ENCODE measurements at regions not wholly inside any gene's neighbourhood (a gene's known extent, or its start where the extent isn't known, plus 50 kb on each side); places are given as distances from the start of the nearest gene placed in this dataset.

DNA sequence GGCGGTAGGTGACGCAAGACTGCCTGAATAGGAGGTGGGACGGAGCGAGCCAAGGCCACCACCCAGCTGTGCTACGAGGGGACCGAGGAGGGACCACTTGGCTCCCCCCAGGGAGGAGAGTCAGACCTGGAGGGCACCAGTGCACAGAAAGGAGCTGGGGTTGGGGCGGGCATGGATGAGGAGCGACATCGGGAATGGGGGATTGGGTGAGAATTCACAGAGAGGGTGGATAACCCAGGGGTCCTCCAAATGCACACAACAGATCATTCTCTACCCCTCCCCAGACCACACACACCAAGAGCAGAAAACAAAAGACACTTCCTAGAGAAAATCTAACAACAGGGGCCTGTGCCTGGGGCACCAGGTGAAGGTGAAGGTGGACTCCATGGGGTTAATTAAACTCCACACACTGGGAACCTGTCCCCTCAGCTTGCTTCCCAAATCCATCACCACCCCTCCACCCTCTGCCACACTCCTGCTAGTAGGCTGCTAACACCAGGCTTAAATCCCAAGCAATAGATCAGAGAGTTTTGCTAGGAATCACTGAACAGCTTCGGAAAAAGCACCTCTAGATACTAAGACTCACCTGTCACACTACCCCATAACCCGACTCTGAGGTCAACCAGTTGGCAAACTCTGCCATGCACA is 274.6 kb downstream of the EIPR1 start:
- H3K27me3 ChIP-seq (replicated peaks in 1 of 4; ENCODE audit: control insufficient read depth in 3 of 4, extremely low read depth in 1 of 4, insufficient read depth in 3 of 4, low read length in 3 of 4), result no peaks in the 10 kb centered on the region
- no peak overlapping the region for H3K27ac ChIP-seq (ENCODE audit: low read depth, low read length)
- peak overlapping the region; percentile 79 for H4K8ac ChIP-seq (ENCODE audit: extremely low read depth, insufficient read depth, low read length)
- no peak overlapping the region for H2BK20ac ChIP-seq (ENCODE audit: low read length)
- H3K9ac ChIP-seq (replicated peaks in 1 of 4; ENCODE audit: extremely low read depth in 1 of 4, low read depth in 3 of 4, low read length in 3 of 4), result no peak overlapping the region
- ChIA-PET POLR2A (ENCODE audit: partially characterized antibody) (no interaction called here), CTCF (ENCODE audit: partially characterized antibody) (interaction anchor here (0.5 to 1.0 kb wide), 2 partner anchors 67 to 75 kb away, joined by 3 to 4 read pairs; no protein-coding TSS in a partner anchor)
- WGBS, 2 experiments (ENCODE audit: extremely low coverage in 1 of 2, insufficient coverage in 1 of 2, insufficient read length in 1 of 2, insufficient replicate concordance in 2 of 2, low coverage in 1 of 2, low lambda C conversion rate in 2 of 2, missing lambda C conversion rate in 1 of 2), result 85% methylated on average over 8 of the region's 11 CpGs; no CpG with 5 or more reads in 1 of the 2 experiments
- no peak for FAIRE-seq
- H2AFZ ChIP-seq (ENCODE audit: low read length), result no peak overlapping the region
- H3K23me2 ChIP-seq (ENCODE audit: low read depth, low read length), result no peaks in the 10 kb centered on the region
- H3K56ac ChIP-seq (replicated peaks; ENCODE audit: insufficient read length, low read depth, low read length), result no peak overlapping the region
- no peak overlapping the region for H3K4me3 ChIP-seq (ENCODE audit: extremely low read depth in 1 of 4, insufficient read depth in 2 of 4, low read depth in 3 of 4, low read length in 4 of 4)
- no peaks in the 10 kb centered on the region for H3K9me3 ChIP-seq (ENCODE audit: insufficient read depth in 2 of 2, low read depth in 1 of 2, low read length in 1 of 2)
- H3K18ac ChIP-seq (ENCODE audit: extremely low read depth, low read length), result no peak overlapping the region
- H3K79me1 ChIP-seq (ENCODE audit: low read depth, low read length), result no peaks in the 10 kb centered on the region
- H3K4ac ChIP-seq (replicated peaks; ENCODE audit: insufficient read length, low read depth, low read length), result no peak overlapping the region
- H3K23ac ChIP-seq (ENCODE audit: insufficient read length), result no peak overlapping the region
- no peak overlapping the region for H4K5ac ChIP-seq (ENCODE audit: insufficient read length, low read depth, low read length)
- H4K91ac ChIP-seq (replicated peaks; ENCODE audit: insufficient read length, low read length), result no peak overlapping the region
- no peak overlapping the region for H2BK15ac ChIP-seq (ENCODE audit: low read length)
- no peak overlapping the region for H3K4me2 ChIP-seq (ENCODE audit: insufficient read depth in 1 of 2, low read depth in 2 of 2, low read length in 2 of 2)
- no peak overlapping the region for H2BK120ac ChIP-seq (replicated peaks; ENCODE audit: low read depth, low read length)
- H2BK12ac ChIP-seq (ENCODE audit: low read depth, low read length), result no peak overlapping the region
- TF ChIP-seq CEBPB (IDR thresholded peaks at IDR 0.05; ENCODE audit: low read depth, low read length), result 0 out of 2 replicates have a peak, but pooled peaks have one; percentile 12
- TF ChIP-seq, protein P1, sequence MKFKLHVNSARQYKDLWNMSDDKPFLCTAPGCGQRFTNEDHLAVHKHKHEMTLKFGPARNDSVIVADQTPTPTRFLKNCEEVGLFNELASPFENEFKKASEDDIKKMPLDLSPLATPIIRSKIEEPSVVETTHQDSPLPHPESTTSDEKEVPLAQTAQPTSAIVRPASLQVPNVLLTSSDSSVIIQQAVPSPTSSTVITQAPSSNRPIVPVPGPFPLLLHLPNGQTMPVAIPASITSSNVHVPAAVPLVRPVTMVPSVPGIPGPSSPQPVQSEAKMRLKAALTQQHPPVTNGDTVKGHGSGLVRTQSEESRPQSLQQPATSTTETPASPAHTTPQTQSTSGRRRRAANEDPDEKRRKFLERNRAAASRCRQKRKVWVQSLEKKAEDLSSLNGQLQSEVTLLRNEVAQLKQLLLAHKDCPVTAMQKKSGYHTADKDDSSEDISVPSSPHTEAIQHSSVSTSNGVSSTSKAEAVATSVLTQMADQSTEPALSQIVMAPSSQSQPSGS (IDR thresholded peaks at IDR 0.05; ENCODE audit: low read length), result no peak
- H2BK5ac ChIP-seq (ENCODE audit: low read depth, low read length), result no peak overlapping the region
- H3K14ac ChIP-seq (ENCODE audit: insufficient read length), result no peak overlapping the region
- no peaks in the 10 kb centered on the region for H3K79me2 ChIP-seq (ENCODE audit: control insufficient read depth in 1 of 2, insufficient read depth in 2 of 2, low read length in 2 of 2)
- no peaks in the 10 kb centered on the region for H4K20me1 ChIP-seq (replicated peaks in 1 of 2; ENCODE audit: control insufficient read depth in 1 of 2, insufficient read depth in 2 of 2, low read length in 2 of 2)
- no peak for DNase-seq (ENCODE audit: low read depth in 1 of 2, low spot score in 2 of 2)
- peaks cover 0 to 4% (median 2%) of the 10 kb centered on the region in 4 experiments; a peak in 2 of 7 replicates for H3K4me1 ChIP-seq (replicated peaks in 1 of 4; ENCODE audit: control insufficient read depth in 3 of 4, insufficient read depth in 4 of 4, low read length in 3 of 4)
- no peak overlapping the region for H2AK5ac ChIP-seq (ENCODE audit: low read depth, low read length)
- H3K36me3 ChIP-seq (ENCODE audit: control insufficient read depth in 2 of 4, insufficient read depth in 4 of 4, low read length in 3 of 4), result no peaks in the 10 kb centered on the region

All from H1 (cell line).